ENCODE measurements at regions not wholly inside any gene's neighbourhood (a gene's known extent, or its start where the extent isn't known, plus 50 kb on each side); places are given as distances from the start of the nearest gene placed in this dataset.

- Histone ChIP-seq H3K27ac (ENCODE audit: control insufficient read depth, insufficient read depth) (no peak overlapping the region), H2AFZ (ENCODE audit: control insufficient read depth, low read depth, low read length) (no peak overlapping the region), H3K4me1 (ENCODE audit: control insufficient read depth, insufficient read depth, low read length) (no peaks in the 10 kb centered on the region), H4K20me1 (ENCODE audit: control insufficient read depth, insufficient read depth) (no peaks in the 10 kb centered on the region), H3K4me3 (no peak overlapping the region), H3K27me3 (replicated peaks in 1 of 2; ENCODE audit: control insufficient read depth in 2 of 2, insufficient read depth in 2 of 2, low read length in 1 of 2) (peaks cover 4 to 6% of the 10 kb centered on the region in 2 experiments), H3K9me3 (replicated peaks; ENCODE audit: control insufficient read depth, insufficient read depth, low read length) (no peaks in the 10 kb centered on the region), H3K4me2 (ENCODE audit: control insufficient read depth, insufficient read depth) (no peak overlapping the region), H3K79me2 (ENCODE audit: control insufficient read depth, insufficient read depth, low read length) (no peaks in the 10 kb centered on the region), H3K36me3 (ENCODE audit: control insufficient read depth in 2 of 2, insufficient read depth in 2 of 2, low read length in 1 of 2) (no peaks in the 10 kb centered on the region), H3K9ac (ENCODE audit: control insufficient read depth, insufficient read depth, low read length) (no peak overlapping the region)
- intact Hi-C loops (cut with micrococcal nuclease; ENCODE audit: unreplicated experiment) (no loop called here), in situ Hi-C loops (cut with MboI) (no loop called here)
- FAIRE-seq (no peak), ATAC-seq (no peak), DNase-seq (ENCODE audit: low read depth, low spot score) (no peak)
- ChIA-PET CTCF (interaction anchor here (5.0 kb wide), 1 partner anchor 11 kb away, joined by 29 read pairs; no protein-coding TSS in a partner anchor), POLR2A (no interaction called here), RAD21 (ENCODE audit: unreplicated experiment) (interaction anchor here (0.6 kb wide), 1 partner anchor 17 kb away, joined by 5 read pairs; no protein-coding TSS in a partner anchor), SMC1A (ENCODE audit: uncharacterized antibody, unreplicated experiment) (interaction anchor here (0.6 kb wide), 1 partner anchor 136 kb away, joined by 3 read pairs; no protein-coding TSS in a partner anchor)
- 40% methylated on average over 5 of the region's 5 CpGs for WGBS (ENCODE audit: insufficient coverage, insufficient replicate concordance, low lambda C conversion rate, missing lambda C conversion rate)
- TF ChIP-seq NBN (IDR thresholded peaks at IDR 0.05) (no peak), TCF7 (IDR thresholded peaks at IDR 0.05; ENCODE audit: borderline replicate concordance) (no peak), SP1 (IDR thresholded peaks at IDR 0.05; ENCODE audit: low read depth, low read length) (no peak), SREBF1 (IDR thresholded peaks at IDR 0.05; ENCODE audit: low read length) (no peak), ZNF217 (IDR thresholded peaks at IDR 0.05) (no peak), POU2F2 (IDR thresholded peaks at IDR 0.05; ENCODE audit: borderline replicate concordance, low read depth, low read length) (no peak), SIX5 (IDR thresholded peaks at IDR 0.05; ENCODE audit: low read depth, low read length, severe bottlenecking) (no peak), TCF3 (IDR thresholded peaks at IDR 0.05; ENCODE audit: borderline replicate concordance, insufficient read depth, low read depth, low read length) (no peak), ATF2 (IDR thresholded peaks at IDR 0.05; ENCODE audit: low read length) (no peak), PAX5 (IDR thresholded peaks at IDR 0.05; ENCODE audit: borderline replicate concordance, low read depth, low read length) (no peak), DPF2 (IDR thresholded peaks at IDR 0.05) (no peak), ZSCAN29 (IDR thresholded peaks at IDR 0.05) (no peak), TARDBP (IDR thresholded peaks at IDR 0.05; ENCODE audit: borderline replicate concordance) (no peak), EP300 (IDR thresholded peaks at IDR 0.05; ENCODE audit: borderline replicate concordance in 1 of 2, control insufficient read depth in 1 of 2, low read depth in 2 of 2, low read length in 2 of 2) (no peak), TAF1 (IDR thresholded peaks at IDR 0.05; ENCODE audit: borderline replicate concordance, low read depth, low read length) (no peak), PBX3 (IDR thresholded peaks at IDR 0.05; ENCODE audit: insufficient replicate concordance, low read depth, low read length) (no peak)
- no TSS peak for BruUV-seq (replicated peaks)
Measured at GRCh38 chr13:24984134-24984533, 111.8 kb upstream of the PABPC3 start.
